ENCODE measurements at regions not wholly inside any gene's neighbourhood (a gene's known extent, or its start where the extent isn't known, plus 50 kb on each side); places are given as distances from the start of the nearest gene placed in this dataset.

DNA sequence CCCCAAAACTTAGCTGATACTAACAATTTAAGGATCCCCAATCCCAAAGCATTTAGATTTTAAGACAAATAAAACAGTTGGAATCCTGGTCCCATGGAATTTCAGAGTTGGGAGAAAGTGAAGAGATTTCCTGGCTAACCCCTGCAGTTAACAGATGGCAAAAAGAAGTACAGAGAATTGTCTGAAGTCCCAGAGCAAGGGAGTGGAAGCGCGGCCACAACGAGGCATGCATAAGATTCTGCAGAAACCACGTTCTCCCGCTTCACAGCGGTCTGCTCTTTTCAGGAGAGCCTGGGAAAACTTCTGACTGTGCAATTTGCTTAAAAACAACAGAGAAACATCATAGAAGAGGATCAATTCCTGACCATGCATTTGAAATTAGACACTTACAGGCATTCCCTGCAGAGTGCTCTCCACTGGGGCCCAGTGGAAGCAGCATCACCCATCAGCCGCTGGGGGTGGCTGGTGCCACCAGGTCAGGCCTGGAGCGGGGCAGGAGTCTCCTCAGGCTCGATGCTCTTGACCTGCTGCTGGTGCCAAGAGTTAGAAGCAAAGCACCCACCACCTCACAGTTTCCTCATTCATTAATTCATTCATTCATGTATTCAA lies 226.7 kb upstream of the POU3F1 start:
- FAIRE-seq (no peak), DNase-seq (ENCODE audit: insufficient read length, low spot score) (no peak)
- TF ChIP-seq, protein P1, sequence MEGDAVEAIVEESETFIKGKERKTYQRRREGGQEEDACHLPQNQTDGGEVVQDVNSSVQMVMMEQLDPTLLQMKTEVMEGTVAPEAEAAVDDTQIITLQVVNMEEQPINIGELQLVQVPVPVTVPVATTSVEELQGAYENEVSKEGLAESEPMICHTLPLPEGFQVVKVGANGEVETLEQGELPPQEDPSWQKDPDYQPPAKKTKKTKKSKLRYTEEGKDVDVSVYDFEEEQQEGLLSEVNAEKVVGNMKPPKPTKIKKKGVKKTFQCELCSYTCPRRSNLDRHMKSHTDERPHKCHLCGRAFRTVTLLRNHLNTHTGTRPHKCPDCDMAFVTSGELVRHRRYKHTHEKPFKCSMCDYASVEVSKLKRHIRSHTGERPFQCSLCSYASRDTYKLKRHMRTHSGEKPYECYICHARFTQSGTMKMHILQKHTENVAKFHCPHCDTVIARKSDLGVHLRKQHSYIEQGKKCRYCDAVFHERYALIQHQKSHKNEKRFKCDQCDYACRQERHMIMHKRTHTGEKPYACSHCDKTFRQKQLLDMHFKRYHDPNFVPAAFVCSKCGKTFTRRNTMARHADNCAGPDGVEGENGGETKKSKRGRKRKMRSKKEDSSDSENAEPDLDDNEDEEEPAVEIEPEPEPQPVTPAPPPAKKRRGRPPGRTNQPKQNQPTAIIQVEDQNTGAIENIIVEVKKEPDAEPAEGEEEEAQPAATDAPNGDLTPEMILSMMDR (IDR thresholded peaks at IDR 0.05; ENCODE audit: insufficient read depth, missing control alignments): no peak

DNA sequence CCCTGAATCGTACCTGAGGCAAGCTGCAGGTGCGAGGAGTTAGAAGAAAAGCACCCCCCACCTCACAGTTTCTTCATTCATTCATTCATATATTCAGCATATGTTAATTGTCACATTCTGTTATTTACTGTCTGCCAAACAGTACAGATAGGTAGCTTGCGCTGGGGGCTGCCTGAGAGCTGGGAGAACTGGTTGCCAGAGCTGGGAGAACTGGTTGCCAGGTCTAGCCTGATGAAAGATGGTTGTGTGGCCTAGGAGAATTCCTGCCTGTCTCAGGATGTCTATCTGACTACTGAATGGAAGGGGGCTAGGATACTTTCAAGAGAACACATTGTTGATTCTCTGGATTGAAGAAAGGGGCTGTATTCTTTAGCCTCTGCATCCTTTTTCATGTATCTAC lies 225.9 kb upstream of the POU3F1 start:
- TF ChIP-seq, protein P1 (IDR thresholded peaks at IDR 0.05; ENCODE audit: insufficient read depth, missing control alignments): no peak
- DNase-seq (ENCODE audit: insufficient read length, low spot score) (no peak), FAIRE-seq (no peak)

DNA sequence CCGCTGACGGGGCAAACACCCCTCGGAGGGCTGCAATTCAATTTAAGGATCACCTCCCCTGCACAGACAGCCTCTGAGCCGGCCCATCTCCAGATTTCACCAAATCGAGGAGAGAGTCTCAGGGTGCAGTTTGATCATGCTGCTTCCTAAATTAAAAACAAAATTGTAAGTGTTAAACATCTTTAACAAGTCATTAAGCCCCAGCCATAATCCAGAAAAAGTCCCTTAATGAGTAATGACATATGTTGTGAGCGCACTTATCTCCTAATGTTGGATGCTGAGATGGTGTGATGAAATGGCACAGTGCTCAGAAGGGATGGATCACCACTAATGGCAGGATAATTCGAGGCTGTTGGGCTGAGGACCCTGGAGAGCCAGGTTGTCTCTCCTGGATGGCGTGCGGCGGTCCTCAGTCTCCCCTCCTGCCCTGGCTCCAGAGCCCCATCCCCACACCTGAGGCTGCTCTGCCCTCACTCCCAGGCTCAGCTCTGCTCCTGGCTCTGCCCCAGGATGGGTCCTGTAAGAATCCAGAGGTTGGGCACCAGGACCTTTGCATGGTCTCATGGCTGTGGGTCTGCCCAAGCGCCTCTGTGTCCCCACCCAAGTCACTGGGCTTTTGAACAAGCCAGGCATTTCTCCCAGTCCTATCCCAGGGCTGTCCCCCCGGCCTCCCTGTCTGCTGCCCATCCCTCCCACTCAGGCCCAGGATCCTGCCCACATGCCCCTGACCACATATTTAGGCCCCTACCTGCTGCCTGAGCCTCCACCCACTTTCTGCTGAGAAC lies 224.4 kb upstream of the POU3F1 start:
- TF ChIP-seq, protein P1 (IDR thresholded peaks at IDR 0.05; ENCODE audit: insufficient read depth, missing control alignments): no peak
- no peak for DNase-seq (ENCODE audit: insufficient read length, low spot score)
- no peak for FAIRE-seq

GRCh38 chr1:38269923-38270848 lies 223.6 kb upstream of the POU3F1 start:
- TF ChIP-seq, protein P1 (IDR thresholded peaks at IDR 0.05; ENCODE audit: insufficient read depth, missing control alignments): no peak
- FAIRE-seq (no peak), DNase-seq (ENCODE audit: insufficient read length, low spot score) (no peak)

DNA sequence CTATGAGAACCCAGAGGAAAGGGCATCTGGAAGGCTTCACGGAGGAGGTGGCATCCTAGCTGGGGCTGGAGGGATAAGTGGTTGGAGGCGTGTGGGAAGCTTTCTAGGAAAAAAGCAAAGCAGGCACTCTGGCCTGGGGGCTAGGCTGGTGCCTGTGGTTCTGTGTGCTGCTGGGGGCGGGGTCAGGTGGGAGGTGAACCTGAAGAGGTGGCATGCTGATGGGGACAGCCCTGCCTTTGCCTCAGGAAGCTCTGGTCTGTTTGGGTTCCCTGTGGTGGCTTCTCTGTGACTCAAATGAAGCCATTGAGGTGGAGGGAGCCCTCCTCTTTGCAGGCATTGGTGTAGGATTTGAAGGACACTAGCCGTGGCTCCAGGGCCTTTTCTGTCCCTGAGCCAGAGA lies 221.6 kb upstream of the POU3F1 start:
- DNase-seq (ENCODE audit: insufficient read length, low spot score) (no peak), FAIRE-seq (no peak)
- TF ChIP-seq, protein P1 (IDR thresholded peaks at IDR 0.05; ENCODE audit: insufficient read depth, missing control alignments): no peak

- FAIRE-seq: no peak
- TF ChIP-seq, protein P1 (IDR thresholded peaks at IDR 0.05; ENCODE audit: insufficient read depth, missing control alignments): no peak
Observed at GRCh38 chr1:38267037-38268036, 220.7 kb upstream of the POU3F1 start.

More at GRCh38 chr1:38267037-38268036, 220.7 kb upstream of the POU3F1 start:
- no peak for DNase-seq (ENCODE audit: insufficient read length, low spot score)

Data from D721Med (cell line).